GM10266 (cell line): ENCODE measurements at regions not wholly inside any gene's neighbourhood (a gene's known extent, or its start where the extent isn't known, plus 50 kb on each side); places are given as distances from the start of the nearest gene placed in this dataset.

ENCODE experiments used
- DNase-seq: peaks from one replicate; pipeline ENCODE4 v3.0.0; 2012; ENCODE audit errors: extremely low spot score
- CTCF ChIP-seq: IDR thresholded peaks from 2 replicates; pipeline ENCODE4 v1.5.1; 2012; ENCODE audit warnings: mild to moderate bottlenecking, low read depth; ENCODE audit not compliant: control insufficient read depth, insufficient read depth; ENCODE audit errors: missing control alignments

DNA sequence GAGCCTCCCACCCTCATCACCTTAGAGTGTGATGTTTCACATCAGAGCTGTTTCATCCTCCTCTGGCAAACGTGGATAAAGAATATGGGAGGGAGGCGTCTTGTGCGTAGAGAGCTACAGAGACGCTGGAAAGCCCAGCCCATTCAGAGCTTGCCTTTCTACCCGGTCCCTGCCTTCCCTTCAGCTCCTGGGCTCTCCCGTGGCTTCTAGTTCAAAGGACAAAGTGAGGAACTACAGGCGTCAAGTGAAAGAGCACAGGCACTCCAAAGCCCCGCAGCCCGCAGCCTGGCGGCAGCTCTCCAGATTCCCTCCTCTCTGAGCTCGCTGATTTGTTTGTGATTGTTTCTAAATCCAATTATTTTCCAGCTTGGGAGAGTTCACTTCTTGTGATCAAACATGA lies 197.1 kb upstream of the IGF1R start:
- no peak for DNase-seq
- no peak for TF ChIP-seq CTCF

GRCh38 chr15:98452238-98452637 lies 196.1 kb upstream of the IGF1R start:
- TF ChIP-seq CTCF = no peak
- no peak for DNase-seq

DNA sequence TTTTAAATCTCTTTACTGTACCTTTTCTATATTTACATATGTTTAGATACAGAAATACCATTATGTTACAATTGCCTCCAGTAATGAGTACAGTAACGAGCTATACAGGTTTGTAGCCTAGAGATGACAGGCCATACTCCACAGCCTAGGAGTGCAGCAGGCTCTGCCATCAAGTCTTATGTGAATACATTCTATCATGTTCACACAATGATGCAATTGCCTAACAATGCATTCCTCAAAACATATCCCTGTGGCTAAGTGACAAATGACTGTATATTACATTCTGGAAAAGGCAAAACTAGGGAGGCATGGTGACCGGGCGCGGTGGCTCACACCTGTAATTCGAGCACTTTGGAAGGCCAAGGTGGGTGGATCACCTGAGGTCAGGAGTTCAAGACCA lies 192.4 kb upstream of the IGF1R start:
- TF ChIP-seq CTCF = no peak
- DNase-seq = no peak

DNA sequence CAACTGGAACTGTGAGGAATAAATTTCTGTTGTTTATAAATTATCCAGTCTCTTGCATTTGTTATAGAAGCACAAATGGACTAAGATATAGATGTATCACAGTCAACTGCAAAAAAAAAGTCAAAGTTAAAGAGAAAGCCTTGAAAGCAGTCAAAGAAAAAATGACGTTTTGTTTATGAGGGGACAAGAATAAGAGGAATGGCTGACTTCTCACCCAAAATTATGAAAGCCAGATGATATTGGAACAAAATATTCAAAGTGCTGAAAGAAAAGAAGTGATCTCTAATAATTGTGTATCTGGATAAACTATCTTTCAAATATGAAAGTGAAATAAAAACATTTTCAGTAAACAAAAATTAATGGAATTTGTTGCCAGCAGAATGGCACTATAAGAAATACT lies 171.8 kb upstream of the IGF1R start:
- no peak for DNase-seq
- no peak for TF ChIP-seq CTCF

DNA sequence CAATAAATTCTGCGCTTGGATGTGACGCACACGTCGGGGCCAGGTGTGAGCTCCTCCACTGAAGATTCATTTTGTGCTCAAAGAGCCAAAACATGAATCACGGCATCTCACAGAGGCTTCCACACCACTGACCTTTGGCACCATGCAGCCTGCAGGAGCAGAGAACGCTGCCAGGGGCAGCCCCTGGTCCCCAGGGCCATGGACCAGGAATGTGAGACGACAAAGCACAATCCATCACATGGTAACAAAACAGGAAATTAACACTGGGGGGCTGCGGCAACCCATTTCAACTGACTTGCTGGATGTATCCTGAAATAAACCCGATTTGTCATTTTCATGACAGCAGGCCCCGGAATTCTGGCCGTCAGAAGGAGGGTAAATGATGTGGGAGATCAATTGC lies 167.5 kb upstream of the IGF1R start:
- TF ChIP-seq CTCF = no peak
- no peak for DNase-seq

DNA sequence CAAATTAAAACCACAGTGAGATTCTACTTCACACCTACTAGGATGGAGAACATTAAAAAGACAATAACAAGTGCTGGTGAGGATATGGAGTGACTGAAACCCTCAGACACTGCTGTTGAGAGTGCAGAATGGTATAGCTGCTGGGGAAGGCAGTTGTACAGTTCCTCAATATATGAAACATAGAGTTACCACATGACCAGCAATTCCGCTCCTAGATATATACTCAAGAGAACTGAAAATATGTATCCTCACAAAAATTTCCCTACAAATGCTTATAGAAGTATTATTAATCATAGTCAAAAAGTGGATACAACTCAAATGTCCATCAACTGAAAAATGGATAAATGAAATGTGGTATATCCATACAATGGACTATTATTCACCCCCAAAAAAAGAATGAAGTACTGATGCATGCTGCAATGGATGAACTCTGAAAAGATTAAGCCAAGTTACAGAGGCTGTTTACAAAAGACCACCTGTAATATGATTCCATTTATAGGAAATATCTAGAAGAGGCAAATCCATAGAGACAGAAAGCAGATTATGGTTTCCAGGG lies 164.7 kb upstream of the IGF1R start:
- no peak for DNase-seq
- TF ChIP-seq CTCF = no peak

GRCh38 chr15:98484914-98485313 lies 163.4 kb upstream of the IGF1R start:
- TF ChIP-seq CTCF = no peak
- DNase-seq = no peak
